ENCODE measurements at regions not wholly inside any gene's neighbourhood (a gene's known extent, or its start where the extent isn't known, plus 50 kb on each side); places are given as distances from the start of the nearest gene placed in this dataset.

GRCh38 chr15:27595211-27595610 is 503.9 kb downstream of the OCA2 start:
- Mint-ChIP-seq H3K36me3 (peaks cover 0 to 13% of the 10 kb centered on the region in 2 donors), H3K9me3 (peaks cover 12 to 27% of the 10 kb centered on the region in 2 donors), H3K27ac (no peak overlapping the region)
- DNase-seq (ENCODE audit: low spot score in 2 of 2) = no peak
- no peak for ATAC-seq

- ATAC-seq (no peak), DNase-seq (ENCODE audit: low spot score in 2 of 2) (no peak)
- no peak overlapping the region for H3K27ac Mint-ChIP-seq
- H3K36me3 Mint-ChIP-seq = no peaks in the 10 kb centered on the region
- peaks cover 12 to 22% of the 10 kb centered on the region in 2 donors for H3K9me3 Mint-ChIP-seq
These were observed 506.9 kb downstream of the OCA2 start for GRCh38 chr15:27592036-27592760.
